ENCODE measurements at regions not wholly inside any gene's neighbourhood (a gene's known extent, or its start where the extent isn't known, plus 50 kb on each side); places are given as distances from the start of the nearest gene placed in this dataset.

DNA sequence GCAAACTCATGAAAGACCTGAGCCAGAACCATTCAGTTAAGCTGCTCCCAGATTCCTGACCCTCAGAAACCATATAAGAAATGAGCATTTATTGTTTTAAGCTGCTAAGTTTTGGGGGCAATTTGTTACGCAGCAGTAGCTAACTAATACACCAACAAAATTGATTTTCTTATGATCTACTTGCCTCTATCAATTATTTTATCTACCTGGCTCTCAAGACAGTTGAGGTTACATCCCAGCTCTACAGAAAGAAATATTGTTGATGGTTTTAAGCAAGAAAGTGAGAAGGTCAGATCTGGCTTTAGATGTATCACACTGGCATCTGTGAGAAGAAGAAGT, 103.1 kb upstream of the MDM1 start:
- H3K36me3 Mint-ChIP-seq (ENCODE audit: unreplicated experiment), result no peaks in the 10 kb centered on the region
- DNase-seq (ENCODE audit: extremely low spot score, unreplicated experiment), result no peak
- no peak overlapping the region for H3K4me3 Mint-ChIP-seq (ENCODE audit: unreplicated experiment)
- peaks cover 3% of the 10 kb centered on the region for H3K4me1 Mint-ChIP-seq (ENCODE audit: unreplicated experiment)
- H3K9me3 Mint-ChIP-seq (ENCODE audit: unreplicated experiment), result no peaks in the 10 kb centered on the region
- TF ChIP-seq, protein P1, sequence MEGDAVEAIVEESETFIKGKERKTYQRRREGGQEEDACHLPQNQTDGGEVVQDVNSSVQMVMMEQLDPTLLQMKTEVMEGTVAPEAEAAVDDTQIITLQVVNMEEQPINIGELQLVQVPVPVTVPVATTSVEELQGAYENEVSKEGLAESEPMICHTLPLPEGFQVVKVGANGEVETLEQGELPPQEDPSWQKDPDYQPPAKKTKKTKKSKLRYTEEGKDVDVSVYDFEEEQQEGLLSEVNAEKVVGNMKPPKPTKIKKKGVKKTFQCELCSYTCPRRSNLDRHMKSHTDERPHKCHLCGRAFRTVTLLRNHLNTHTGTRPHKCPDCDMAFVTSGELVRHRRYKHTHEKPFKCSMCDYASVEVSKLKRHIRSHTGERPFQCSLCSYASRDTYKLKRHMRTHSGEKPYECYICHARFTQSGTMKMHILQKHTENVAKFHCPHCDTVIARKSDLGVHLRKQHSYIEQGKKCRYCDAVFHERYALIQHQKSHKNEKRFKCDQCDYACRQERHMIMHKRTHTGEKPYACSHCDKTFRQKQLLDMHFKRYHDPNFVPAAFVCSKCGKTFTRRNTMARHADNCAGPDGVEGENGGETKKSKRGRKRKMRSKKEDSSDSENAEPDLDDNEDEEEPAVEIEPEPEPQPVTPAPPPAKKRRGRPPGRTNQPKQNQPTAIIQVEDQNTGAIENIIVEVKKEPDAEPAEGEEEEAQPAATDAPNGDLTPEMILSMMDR (IDR thresholded peaks at IDR 0.05), result no peak
- no peak overlapping the region for H3K27ac Mint-ChIP-seq (ENCODE audit: unreplicated experiment)
- no peaks in the 10 kb centered on the region for H3K27me3 Mint-ChIP-seq (ENCODE audit: unreplicated experiment)

DNA sequence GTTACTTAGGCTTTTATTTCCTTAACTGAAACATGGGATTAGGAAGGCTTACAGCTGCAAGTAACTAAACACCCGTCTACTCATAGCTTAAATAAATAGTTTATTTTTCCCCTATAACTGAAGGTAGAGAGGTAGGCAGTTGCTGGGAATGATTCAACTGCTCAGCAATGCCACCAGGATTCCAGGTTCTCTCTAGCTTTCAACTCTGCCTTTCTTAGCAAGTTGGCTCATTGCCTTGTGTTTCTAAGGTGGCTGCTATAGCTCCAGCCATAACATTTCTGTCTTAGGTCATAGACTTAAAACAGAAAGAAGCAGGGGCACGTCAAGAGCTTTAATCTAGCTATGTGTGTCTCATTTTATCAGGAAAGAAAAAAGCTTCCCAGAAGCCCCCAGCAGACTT, 103.7 kb upstream of the MDM1 start:
- Mint-ChIP-seq H3K9me3 (ENCODE audit: unreplicated experiment) (no peaks in the 10 kb centered on the region), H3K36me3 (ENCODE audit: unreplicated experiment) (no peaks in the 10 kb centered on the region), H3K4me1 (ENCODE audit: unreplicated experiment) (peaks cover 3% of the 10 kb centered on the region), H3K4me3 (ENCODE audit: unreplicated experiment) (no peak overlapping the region), H3K27ac (ENCODE audit: unreplicated experiment) (no peak overlapping the region), H3K27me3 (ENCODE audit: unreplicated experiment) (no peaks in the 10 kb centered on the region)
- TF ChIP-seq, protein P1 (IDR thresholded peaks at IDR 0.05), result no peak
- DNase-seq (ENCODE audit: extremely low spot score, unreplicated experiment), result no peak

DNA sequence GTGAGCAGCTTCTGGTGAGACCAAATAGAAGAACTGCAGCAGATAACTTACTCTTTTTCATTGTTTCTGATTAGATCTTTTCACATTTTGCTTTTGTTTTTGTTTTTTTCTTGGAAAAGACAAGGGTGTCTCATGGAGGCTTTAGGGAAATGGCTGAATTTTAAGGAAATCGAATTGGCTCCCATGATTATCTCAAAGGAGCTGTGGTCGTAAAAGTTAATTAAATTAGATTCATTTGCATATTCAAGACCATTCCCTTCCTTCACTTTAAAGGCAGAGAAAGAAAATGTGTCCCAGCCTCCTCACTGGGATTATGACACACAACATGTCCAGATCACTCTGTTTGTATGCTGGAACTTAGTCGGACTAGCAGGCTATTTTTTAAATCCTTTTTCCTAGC, 106.4 kb upstream of the MDM1 start:
- Mint-ChIP-seq H3K9me3 (ENCODE audit: unreplicated experiment) (peaks cover 3% of the 10 kb centered on the region), H3K4me3 (ENCODE audit: unreplicated experiment) (no peak overlapping the region), H3K36me3 (ENCODE audit: unreplicated experiment) (no peaks in the 10 kb centered on the region), H3K27ac (ENCODE audit: unreplicated experiment) (no peak overlapping the region), H3K27me3 (ENCODE audit: unreplicated experiment) (no peaks in the 10 kb centered on the region), H3K4me1 (ENCODE audit: unreplicated experiment) (peaks cover 3% of the 10 kb centered on the region)
- TF ChIP-seq, protein P1 (IDR thresholded peaks at IDR 0.05), result no peak
- no peak for DNase-seq (ENCODE audit: extremely low spot score, unreplicated experiment)

DNA sequence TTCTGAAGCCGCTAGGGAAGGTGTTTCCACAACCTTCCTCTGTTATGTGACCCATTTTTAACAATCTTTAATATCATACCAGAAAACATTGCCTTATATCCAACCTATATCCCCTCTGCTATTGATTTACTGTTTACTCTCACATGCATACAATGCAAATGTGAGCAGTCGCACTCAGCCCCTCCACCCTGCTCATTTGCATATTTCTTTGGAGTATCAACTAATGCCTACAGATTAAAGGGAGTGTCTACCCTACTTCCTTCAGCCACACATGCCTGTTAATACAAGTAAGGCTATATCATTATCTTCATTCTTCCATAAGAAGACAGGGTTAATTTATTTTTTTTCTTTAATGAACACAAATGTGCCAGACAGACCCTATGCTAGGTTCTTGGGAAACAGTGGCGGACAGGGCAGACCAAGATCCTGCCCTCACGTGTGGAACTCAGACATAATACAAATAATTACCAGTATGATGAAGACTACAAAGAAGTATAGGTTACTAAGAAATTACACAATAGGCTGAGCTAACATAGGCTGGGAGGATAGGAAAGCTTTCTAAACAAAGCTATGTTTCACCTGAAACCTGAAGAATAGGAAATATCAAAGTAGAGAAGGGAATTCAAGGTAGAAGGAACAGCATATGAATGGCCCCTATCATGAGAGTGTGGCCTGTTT, 107.3 kb upstream of the MDM1 start:
- Mint-ChIP-seq H3K9me3 (ENCODE audit: unreplicated experiment) (peaks cover 11% of the 10 kb centered on the region), H3K4me1 (ENCODE audit: unreplicated experiment) (peaks cover 3% of the 10 kb centered on the region), H3K4me3 (ENCODE audit: unreplicated experiment) (no peak overlapping the region), H3K27me3 (ENCODE audit: unreplicated experiment) (no peaks in the 10 kb centered on the region), H3K36me3 (ENCODE audit: unreplicated experiment) (no peaks in the 10 kb centered on the region), H3K27ac (ENCODE audit: unreplicated experiment) (no peak overlapping the region)
- TF ChIP-seq, protein P1 (IDR thresholded peaks at IDR 0.05), result no peak
- no peak for DNase-seq (ENCODE audit: extremely low spot score, unreplicated experiment)

DNA sequence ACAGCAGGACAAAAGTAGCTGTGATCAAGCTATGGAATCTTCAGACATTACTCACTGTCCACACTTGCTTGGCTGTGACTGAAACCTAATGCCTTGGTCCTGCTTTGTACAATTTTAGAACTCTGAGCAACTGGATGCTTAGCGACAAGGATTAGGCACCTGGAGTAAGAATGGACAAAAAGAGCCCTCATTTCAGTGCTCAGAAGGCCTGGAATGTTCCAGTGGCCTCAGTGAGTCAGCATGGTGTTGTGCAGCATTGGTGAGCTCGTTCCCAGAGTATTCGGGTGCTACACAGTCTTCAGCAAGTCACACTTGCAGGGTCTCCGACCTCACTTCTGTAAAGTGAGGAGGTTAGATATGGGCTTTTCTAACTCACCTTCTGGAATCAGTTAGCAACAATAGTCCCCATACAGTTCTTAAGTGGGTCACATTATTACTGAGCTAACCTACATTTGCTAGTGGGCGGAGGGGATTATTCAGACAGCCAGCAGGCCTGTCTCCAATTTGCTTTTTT, 108.0 kb upstream of the MDM1 start:
- TF ChIP-seq, protein P1 (IDR thresholded peaks at IDR 0.05), result no peak
- peaks cover 16% of the 10 kb centered on the region for H3K9me3 Mint-ChIP-seq (ENCODE audit: unreplicated experiment)
- H3K4me1 Mint-ChIP-seq (ENCODE audit: unreplicated experiment), result peaks cover 3% of the 10 kb centered on the region
- no peak overlapping the region for H3K4me3 Mint-ChIP-seq (ENCODE audit: unreplicated experiment)
- no peaks in the 10 kb centered on the region for H3K27me3 Mint-ChIP-seq (ENCODE audit: unreplicated experiment)
- peaks cover 3% of the 10 kb centered on the region for H3K36me3 Mint-ChIP-seq (ENCODE audit: unreplicated experiment)
- no peak overlapping the region for H3K27ac Mint-ChIP-seq (ENCODE audit: unreplicated experiment)
- no peak for DNase-seq (ENCODE audit: extremely low spot score, unreplicated experiment)
